ENCODE measurements at regions not wholly inside any gene's neighbourhood (a gene's known extent, or its start where the extent isn't known, plus 50 kb on each side); places are given as distances from the start of the nearest gene placed in this dataset.

DNA sequence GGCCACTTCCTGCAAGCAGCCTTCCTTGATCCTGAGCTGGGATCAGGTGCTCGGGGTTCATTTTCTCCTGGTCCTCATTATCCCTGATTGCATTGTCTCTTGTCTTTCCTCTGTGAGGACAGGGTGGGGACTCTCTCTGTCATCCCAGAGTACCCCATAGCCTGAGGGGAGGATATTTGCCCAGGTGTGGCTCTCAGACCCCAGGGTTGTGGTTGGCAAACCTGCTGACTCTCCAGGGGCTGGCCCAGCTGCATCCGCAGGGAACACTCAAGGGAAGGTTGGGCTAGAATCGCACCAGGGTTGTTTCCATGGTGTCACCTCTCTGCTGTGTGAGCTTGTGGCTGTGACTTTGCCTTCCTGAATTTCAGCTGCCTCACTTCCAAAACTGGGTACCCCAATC is 276.8 kb upstream of the C1orf174 start:
- TF ChIP-seq CTCF (IDR thresholded peaks at IDR 0.05): no peak
- TF ChIP-seq POLR2A (IDR thresholded peaks at IDR 0.05): no peak
- TF ChIP-seq POLR2AphosphoS5 (IDR thresholded peaks at IDR 0.05): no peak
